HepG2 (cell line): ENCODE measurements at regions not wholly inside any gene's neighbourhood (a gene's known extent, or its start where the extent isn't known, plus 50 kb on each side); places are given as distances from the start of the nearest gene placed in this dataset.

Experiments
- ATAC-seq: fragments of 200-7000 bp; cut with Tn5 transposase; 3 replicates; pipeline ENCODE4 v1.9.1; 2020; ENCODE audit warnings: mild to moderate bottlenecking, moderate library complexity
- BruUV-seq: library from RNA; stranded (reverse); fragments of 400-500 nt; replicated peaks from 2 replicates; lab custom pipeline; 2021; lab: Mats Ljungman, UMichigan
- CTCF ChIA-PET: fragments of 300-600 bp; formaldehyde crosslinking; extraction: SDS; loops from one replicate; lab custom pipeline; 2021; ENCODE audit warnings: low total read pairs, inconsistent platforms, low intra/inter-chr PET ratio; lab: Yijun Ruan, JAX
- POLR2A ChIA-PET: fragments of 350-600 bp; sonication (Branson Sonifier 250); formaldehyde crosslinking; loops from one replicate; lab custom pipeline; 2020; ENCODE audit warnings: antibody characterized with exemption, inconsistent platforms; lab: Yijun Ruan, JAX
- DNase-seq: peaks from one replicate; pipeline ENCODE4 v3.0.0-alpha.2; 2015; ENCODE audit warnings: low spot score
- FAIRE-seq: peaks from 3 replicates; lab custom pipeline; 2011; peaks lifted over from hg19 to GRCh38; lab: Jason Lieb, UNC
- H2AFZ ChIP-seq: one replicate; pipeline ENCODE4 v1.6.1; 2011; ENCODE audit warnings: low read length, inconsistent platforms
- H3K27ac ChIP-seq: fragments of 300-600 bp; 3 replicates; pipeline ENCODE4 v1.8.0; 2011; ENCODE audit warnings: mixed run types, mild to moderate bottlenecking, mixed read lengths, low read length, inconsistent platforms; ENCODE audit not compliant: insufficient read depth; ENCODE audit errors: extremely low read length
- H3K27me3 ChIP-seq, 2 experiments: fragments of 200-600 bp in 1 of 2; 2 replicates in 1 of 2; 3 replicates in 1 of 2; pipeline versions ENCODE4 v1.6.0 to v1.8.0; 2011; ENCODE audit warnings: low read length in 2 of 2, mild to moderate bottlenecking in 2 of 2, moderate library complexity in 2 of 2, inconsistent platforms in 1 of 2; ENCODE audit not compliant: insufficient read depth in 2 of 2, control insufficient read depth in 1 of 2
- H3K36me3 ChIP-seq, 2 experiments: fragments of 200-600 bp in 1 of 2; replicated peaks in 1 of 2; 2 replicates in 1 of 2; 3 replicates in 1 of 2; pipeline versions ENCODE4 v1.5.1 to v1.8.0; 2011; ENCODE audit warnings: low read length in 2 of 2, inconsistent platforms in 1 of 2; ENCODE audit not compliant: insufficient read depth in 2 of 2, control insufficient read depth in 1 of 2
- H3K4me1 ChIP-seq: 2 replicates; pipeline ENCODE4 v1.5.1; 2012; ENCODE audit warnings: low read length, inconsistent platforms; ENCODE audit not compliant: insufficient read depth
- H3K4me2 ChIP-seq: 2 replicates; pipeline ENCODE4 v1.6.0; 2011; ENCODE audit warnings: low read depth, low read length, inconsistent platforms
- H3K4me3 ChIP-seq, 3 experiments: fragments of 200-600 bp in 1 of 3; sonication (generic), shearing (Covaris generic) in 1 of 3; replicated peaks in 1 of 3; 2 replicates each; pipeline ENCODE4 v1.5.1; 2011 to 2016; ENCODE audit warnings: low read length in 3 of 3, inconsistent platforms in 2 of 3, low read depth in 2 of 3, mild to moderate bottlenecking in 2 of 3, control low read depth in 1 of 3, mixed read lengths in 1 of 3; ENCODE audit not compliant: insufficient read depth in 1 of 3
- H3K79me2 ChIP-seq: one replicate; pipeline ENCODE4 v1.6.1; 2011; ENCODE audit warnings: low read length, inconsistent platforms; ENCODE audit not compliant: insufficient read depth
- H3K9ac ChIP-seq: 2 replicates; pipeline ENCODE4 v1.6.0; 2011; ENCODE audit warnings: mild to moderate bottlenecking, low read depth, low read length, inconsistent platforms; ENCODE audit not compliant: insufficient read depth
- H3K9me3 ChIP-seq: 2 replicates; pipeline ENCODE4 v1.5.1; 2012; ENCODE audit warnings: mild to moderate bottlenecking, low read length
- H4K20me1 ChIP-seq: 2 replicates; pipeline ENCODE4 v1.6.0; 2011; ENCODE audit warnings: inconsistent platforms, mild to moderate bottlenecking, low read length, moderate library complexity; ENCODE audit not compliant: insufficient read depth
- LBX2 ChIP-seq: sonication (generic); formaldehyde crosslinking; IDR thresholded peaks from 2 replicates; pipeline ENCODE4 v1.5.0; 2020; ENCODE audit warnings: missing genetic modification reagents, mild to moderate bottlenecking, borderline replicate concordance
- LRRFIP1 ChIP-seq: sonication (generic); formaldehyde crosslinking; conservative IDR thresholded peaks from 2 replicates; pipeline ENCODE4 v1.4.0; 2020; ENCODE audit warnings: missing genetic modification reagents
- MED13 ChIP-seq: sonication (generic); formaldehyde crosslinking; IDR thresholded peaks from 2 replicates; pipeline ENCODE4 v1.5.0; 2020; ENCODE audit warnings: missing genetic modification reagents
- MTA3 ChIP-seq: sonication (generic); formaldehyde crosslinking; IDR thresholded peaks from 2 replicates; pipeline ENCODE4 v1.4.0; 2020; ENCODE audit warnings: missing genetic modification reagents
- PBX2 ChIP-seq: IDR thresholded peaks from 2 replicates; pipeline ENCODE4 v1.6.1; 2016; ENCODE audit warnings: control low read depth
- ZNF281 ChIP-seq: sonication (generic); formaldehyde crosslinking; IDR thresholded peaks from 2 replicates; pipeline ENCODE4 v1.4.0; 2020; ENCODE audit warnings: missing genetic modification reagents, borderline replicate concordance
- ZNF772 ChIP-seq: sonication (generic); formaldehyde crosslinking; IDR thresholded peaks from 2 replicates; pipeline ENCODE4 v1.5.0; 2020; ENCODE audit warnings: mild to moderate bottlenecking, missing genetic modification reagents
- WGBS: methylation state at CpG from one replicate; pipeline ENCODE4 v1.1.6; 2017; ENCODE audit warnings: low lambda C conversion rate; 5-methylcytosine and 5-hydroxymethylcytosine counted together
- in situ Hi-C: cut with HindIII; loops from 2 replicates; pipeline ENCODE4 v1.10.0; 2017; ENCODE audit warnings: low pct_unique_long_range_greater_than_20kb; ENCODE audit not compliant: extremely low pct_ligation_motif_present
- intact Hi-C: fragments of 100-400 bp; cut with micrococcal nuclease; formaldehyde crosslinking; loops from one replicate; pipeline ENCODE4 v1.10.0; 2022; ENCODE audit not compliant: unreplicated experiment

- Histone ChIP-seq H3K27ac (no peak overlapping the region), H3K4me2 (no peak overlapping the region), H4K20me1 (no peaks in the 10 kb centered on the region), H3K27me3 (no peaks in the 10 kb centered on the region), H3K9me3 (no peaks in the 10 kb centered on the region), H3K9ac (no peak overlapping the region), H3K4me3 (no peak overlapping the region), H3K79me2 (no peaks in the 10 kb centered on the region), H3K36me3 (no peaks in the 10 kb centered on the region), H3K4me1 (no peaks in the 10 kb centered on the region), H2AFZ (no peak overlapping the region)
- intact Hi-C loops: loop anchor here (1.0 kb wide), 1 partner anchor 73 kb away; no protein-coding TSS in a partner anchor
- BruUV-seq: no TSS peak
- FAIRE-seq: no peak
- no peak for TF ChIP-seq MED13 (CRISPR knock-in tag)
- no peak for TF ChIP-seq ZNF281 (CRISPR knock-in tag)
- no peak for TF ChIP-seq ZNF772 (CRISPR knock-in tag)
- no peak for TF ChIP-seq PBX2 (CRISPR knock-in tag)
- TF ChIP-seq MTA3 (CRISPR knock-in tag): no peak
- TF ChIP-seq LRRFIP1: no peak
- TF ChIP-seq LBX2 (CRISPR knock-in tag): no peak
- in situ Hi-C loops: no loop called here
- peak; percentile 72 for ATAC-seq
- 36% methylated on average over 3 of the region's 3 CpGs for WGBS
- POLR2A ChIA-PET: no interaction called here
- CTCF ChIA-PET: no interaction called here
- DNase-seq: peak; percentile 4
Observed at GRCh38 chr4:158065176-158065575, 107.6 kb downstream of the GASK1B start.
